ENCODE measurements at regions not wholly inside any gene's neighbourhood (a gene's known extent, or its start where the extent isn't known, plus 50 kb on each side); places are given as distances from the start of the nearest gene placed in this dataset.

- Histone ChIP-seq H3K36me3 (no peaks in the 10 kb centered on the region), H3K9me3 (peaks cover 0 to 6% of the 10 kb centered on the region in 2 donors), H3K27me3 (no peaks in the 10 kb centered on the region), H3K4me1 (no peaks in the 10 kb centered on the region), H3K27ac (no peak overlapping the region), H3K4me3 (no peak overlapping the region)
- intact Hi-C loops (cut with DNase I) = no loop called here
- TF ChIP-seq CTCF (IDR thresholded peaks at IDR 0.05) = no peak
- DNase-seq (no peak), ATAC-seq (peak; percentile 83)
Measured at GRCh38 chr4:62871078-62871477, 1538.2 kb downstream of the TECRL start.

- TF ChIP-seq CTCF (IDR thresholded peaks at IDR 0.05) = no peak
- DNase-seq (no peak), ATAC-seq (no peak)
- no peaks in the 10 kb centered on the region for H3K36me3 ChIP-seq
- intact Hi-C loops (cut with DNase I) = no loop called here
- H3K4me3 ChIP-seq = no peak overlapping the region
- no peak overlapping the region for H3K27ac ChIP-seq
- H3K9me3 ChIP-seq = peaks cover 0 to 6% of the 10 kb centered on the region in 2 donors
- H3K27me3 ChIP-seq = no peaks in the 10 kb centered on the region
- H3K4me1 ChIP-seq = no peaks in the 10 kb centered on the region
Measured at GRCh38 chr4:62870451-62870850, 1538.8 kb downstream of the TECRL start.

- DNase-seq (no peak), ATAC-seq (no peak)
Measured at GRCh38 chr4:62865261-62865660, 1544.0 kb downstream of the TECRL start.

GRCh38 chr4:62849696-62850095, 1559.6 kb downstream of the TECRL start:
- Histone ChIP-seq H3K27me3 (no peaks in the 10 kb centered on the region), H3K27ac (no peak overlapping the region), H3K36me3 (no peaks in the 10 kb centered on the region), H3K4me1 (no peaks in the 10 kb centered on the region), H3K9me3 (no peaks in the 10 kb centered on the region), H3K4me3 (no peak overlapping the region)
- no peak for ATAC-seq
- DNase-seq = no peak
- TF ChIP-seq CTCF (IDR thresholded peaks at IDR 0.05) = no peak
- intact Hi-C loops (cut with DNase I) = no loop called here

More at GRCh38 chr4:62865261-62865660, 1544.0 kb downstream of the TECRL start:
- H3K27me3 ChIP-seq = no peaks in the 10 kb centered on the region
- no peaks in the 10 kb centered on the region for H3K9me3 ChIP-seq
- H3K4me1 ChIP-seq = no peaks in the 10 kb centered on the region
- no peak for TF ChIP-seq CTCF (IDR thresholded peaks at IDR 0.05)
- no peaks in the 10 kb centered on the region for H3K36me3 ChIP-seq
- H3K27ac ChIP-seq = no peak overlapping the region
- intact Hi-C loops (cut with DNase I) = no loop called here
- H3K4me3 ChIP-seq = no peak overlapping the region

GRCh38 chr4:62835631-62836030, 1573.6 kb downstream of the TECRL start:
- ATAC-seq (no peak), DNase-seq (no peak)
- Histone ChIP-seq H3K4me1 (no peaks in the 10 kb centered on the region), H3K4me3 (no peak overlapping the region), H3K36me3 (no peaks in the 10 kb centered on the region), H3K27ac (no peak overlapping the region), H3K27me3 (no peaks in the 10 kb centered on the region), H3K9me3 (peaks cover 0 to 11% of the 10 kb centered on the region in 2 donors)
- intact Hi-C loops (cut with DNase I) = no loop called here
- no peak for TF ChIP-seq CTCF (IDR thresholded peaks at IDR 0.05)
